Ovary (tissue), 3 donors: ENCODE measurements at regions not wholly inside any gene's neighbourhood (a gene's known extent, or its start where the extent isn't known, plus 50 kb on each side); places are given as distances from the start of the nearest gene placed in this dataset.

ENCODE experiments used
- CTCF ChIP-seq, 3 donors: fragments of 450-650 bp in 2 of 3; fragments of 200-600 bp in 1 of 3; IDR thresholded peaks; one replicate each; pipeline versions ENCODE4 v1.5.1 to v1.8.0; 2016 to 2022; ENCODE audit warnings: antibody characterized with exemption in 3 of 3, mild to moderate bottlenecking in 1 of 3
- EP300 ChIP-seq: sonication (generic); formaldehyde crosslinking; IDR thresholded peaks from one replicate; pipeline ENCODE4 v1.6.1; 2017; ENCODE audit warnings: antibody characterized with exemption
- POLR2A ChIP-seq: fragments of 450-650 bp; IDR thresholded peaks from one replicate; pipeline ENCODE4 v1.6.1; 2017; ENCODE audit warnings: antibody characterized with exemption, mild to moderate bottlenecking, moderate library complexity
- donor health status: DM: no; HTN: no; CAD: no.

GRCh38 chr7:92992483-92992882 lies 125.3 kb downstream of the SAMD9 start:
- TF ChIP-seq CTCF (IDR thresholded peaks at IDR 0.05): no peak
- TF ChIP-seq POLR2A: no peak
- TF ChIP-seq EP300: no peak
